Tibial nerve (tissue), 4 donors: ENCODE measurements at regions not wholly inside any gene's neighbourhood (a gene's known extent, or its start where the extent isn't known, plus 50 kb on each side); places are given as distances from the start of the nearest gene placed in this dataset.

Source experiments
- DNase-seq, 2 donors: peaks; one replicate each; pipeline ENCODE4 v3.0.0-alpha.2; 2019; ENCODE audit warnings: low spot score in 2 of 2
- H3K27ac ChIP-seq, 4 donors: fragments of 200-600 bp; sonication (generic) in 3 of 4; one replicate each; pipeline ENCODE4 v1.5.1; 2017 to 2019; ENCODE audit warnings: mild to moderate bottlenecking in 1 of 4
- H3K27me3 ChIP-seq, 2 donors: fragments of 200-600 bp; sonication (generic) in 1 of 2; one replicate each; pipeline versions ENCODE4 v1.5.1 to v1.6.0; 2017 to 2019
- H3K36me3 ChIP-seq, 3 donors: fragments of 200-600 bp; sonication (generic); one replicate each; pipeline ENCODE4 v1.5.1; 2018 to 2019
- H3K4me1 ChIP-seq, 4 donors: fragments of 200-600 bp; sonication (generic) in 3 of 4; one replicate each; pipeline ENCODE4 v1.5.1; 2017 to 2019
- H3K4me3 ChIP-seq, 4 donors: fragments of 200-600 bp; sonication (generic) in 3 of 4; one replicate each; pipeline ENCODE4 v1.5.1; 2017 to 2019; ENCODE audit warnings: mild to moderate bottlenecking in 1 of 4, moderate library complexity in 1 of 4
- H3K9me3 ChIP-seq, 4 donors: fragments of 200-600 bp; sonication (generic) in 3 of 4; one replicate each; pipeline ENCODE4 v1.5.1; 2017 to 2019
- EP300 ChIP-seq, 2 donors: sonication (generic); formaldehyde crosslinking; IDR thresholded peaks; one replicate each; pipeline ENCODE4 v1.6.1; 2017; ENCODE audit warnings: antibody characterized with exemption in 2 of 2, mild to moderate bottlenecking in 1 of 2
- POLR2A ChIP-seq, 2 donors: fragments of 450-650 bp; IDR thresholded peaks; one replicate each; pipeline ENCODE4 v1.6.1; 2017; ENCODE audit warnings: antibody characterized with exemption in 2 of 2, mild to moderate bottlenecking in 2 of 2, moderate library complexity in 2 of 2
- whole genome bisulfite sequencing, 2 donors: methylation state at CpG; one replicate each; pipeline ENCODE4 v1.1.5; 2018; 5-methylcytosine and 5-hydroxymethylcytosine counted together
- TF ChIP-seq, protein P1 (sequence below), 5 experiments: fragments of 200-600 bp in 3 of 5; fragments of 450-650 bp in 2 of 5; sonication (generic) in 3 of 5; IDR thresholded peaks; one replicate each; pipeline ENCODE4 v1.5.1; 2016 to 2019; ENCODE audit warnings: antibody characterized with exemption in 5 of 5, mild to moderate bottlenecking in 3 of 5, moderate library complexity in 2 of 5

GRCh38 chr7:67614843-67615242, 618.2 kb downstream of the TYW1 start:
- no peak overlapping the region for H3K27ac ChIP-seq
- no peaks in the 10 kb centered on the region for H3K36me3 ChIP-seq

DNA sequence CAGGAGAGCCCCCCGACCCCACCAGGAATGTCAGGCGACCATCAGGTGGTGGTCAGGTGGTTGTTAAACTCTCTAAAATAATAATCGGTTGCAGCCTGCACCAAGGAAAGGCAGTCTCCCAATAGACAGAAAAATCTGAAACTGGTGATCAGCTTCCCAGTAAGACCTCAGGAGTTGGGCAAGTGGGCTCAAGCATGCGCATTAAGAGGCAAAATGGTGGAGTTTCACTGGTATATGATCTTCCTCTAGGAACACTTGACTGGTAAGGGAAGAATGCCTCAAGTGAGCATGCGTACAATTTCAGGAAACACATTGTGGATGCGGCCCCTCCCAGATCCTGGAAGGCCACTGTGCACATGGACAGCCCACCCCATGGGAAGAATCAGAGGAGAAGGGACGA, 619.9 kb downstream of the TYW1 start:
- WGBS, 2 donors = 81 to 86% methylated on average over 7 of the region's 7 CpGs
- H3K27ac ChIP-seq = no peak overlapping the region
- TF ChIP-seq EP300 (IDR thresholded peaks at IDR 0.05) = no peak
- no peak for TF ChIP-seq POLR2A (IDR thresholded peaks at IDR 0.05)
- TF ChIP-seq, protein P1, sequence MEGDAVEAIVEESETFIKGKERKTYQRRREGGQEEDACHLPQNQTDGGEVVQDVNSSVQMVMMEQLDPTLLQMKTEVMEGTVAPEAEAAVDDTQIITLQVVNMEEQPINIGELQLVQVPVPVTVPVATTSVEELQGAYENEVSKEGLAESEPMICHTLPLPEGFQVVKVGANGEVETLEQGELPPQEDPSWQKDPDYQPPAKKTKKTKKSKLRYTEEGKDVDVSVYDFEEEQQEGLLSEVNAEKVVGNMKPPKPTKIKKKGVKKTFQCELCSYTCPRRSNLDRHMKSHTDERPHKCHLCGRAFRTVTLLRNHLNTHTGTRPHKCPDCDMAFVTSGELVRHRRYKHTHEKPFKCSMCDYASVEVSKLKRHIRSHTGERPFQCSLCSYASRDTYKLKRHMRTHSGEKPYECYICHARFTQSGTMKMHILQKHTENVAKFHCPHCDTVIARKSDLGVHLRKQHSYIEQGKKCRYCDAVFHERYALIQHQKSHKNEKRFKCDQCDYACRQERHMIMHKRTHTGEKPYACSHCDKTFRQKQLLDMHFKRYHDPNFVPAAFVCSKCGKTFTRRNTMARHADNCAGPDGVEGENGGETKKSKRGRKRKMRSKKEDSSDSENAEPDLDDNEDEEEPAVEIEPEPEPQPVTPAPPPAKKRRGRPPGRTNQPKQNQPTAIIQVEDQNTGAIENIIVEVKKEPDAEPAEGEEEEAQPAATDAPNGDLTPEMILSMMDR (IDR thresholded peaks at IDR 0.05) = no peak
- H3K36me3 ChIP-seq = no peaks in the 10 kb centered on the region
- no peak overlapping the region for H3K4me3 ChIP-seq
- no peak for DNase-seq
- peaks cover 0 to 9% (median 0%) of the 10 kb centered on the region in 4 donors for H3K4me1 ChIP-seq
- no peaks in the 10 kb centered on the region for H3K27me3 ChIP-seq
- H3K9me3 ChIP-seq = peaks cover 0 to 15% (median 0%) of the 10 kb centered on the region in 4 donors

More at GRCh38 chr7:67614843-67615242, 618.2 kb downstream of the TYW1 start:
- H3K27me3 ChIP-seq = no peaks in the 10 kb centered on the region
- WGBS, 2 donors = 39 to 41% methylated on average over 2 of the region's 2 CpGs
- H3K4me3 ChIP-seq = no peak overlapping the region
- H3K4me1 ChIP-seq = peaks cover 0 to 9% (median 0%) of the 10 kb centered on the region in 4 donors
- H3K9me3 ChIP-seq = peaks cover 0 to 15% (median 0%) of the 10 kb centered on the region in 4 donors
- no peak for DNase-seq
- no peak for TF ChIP-seq EP300 (IDR thresholded peaks at IDR 0.05)
- TF ChIP-seq, protein P1 (IDR thresholded peaks at IDR 0.05) = no peak
- TF ChIP-seq POLR2A (IDR thresholded peaks at IDR 0.05) = no peak

DNA sequence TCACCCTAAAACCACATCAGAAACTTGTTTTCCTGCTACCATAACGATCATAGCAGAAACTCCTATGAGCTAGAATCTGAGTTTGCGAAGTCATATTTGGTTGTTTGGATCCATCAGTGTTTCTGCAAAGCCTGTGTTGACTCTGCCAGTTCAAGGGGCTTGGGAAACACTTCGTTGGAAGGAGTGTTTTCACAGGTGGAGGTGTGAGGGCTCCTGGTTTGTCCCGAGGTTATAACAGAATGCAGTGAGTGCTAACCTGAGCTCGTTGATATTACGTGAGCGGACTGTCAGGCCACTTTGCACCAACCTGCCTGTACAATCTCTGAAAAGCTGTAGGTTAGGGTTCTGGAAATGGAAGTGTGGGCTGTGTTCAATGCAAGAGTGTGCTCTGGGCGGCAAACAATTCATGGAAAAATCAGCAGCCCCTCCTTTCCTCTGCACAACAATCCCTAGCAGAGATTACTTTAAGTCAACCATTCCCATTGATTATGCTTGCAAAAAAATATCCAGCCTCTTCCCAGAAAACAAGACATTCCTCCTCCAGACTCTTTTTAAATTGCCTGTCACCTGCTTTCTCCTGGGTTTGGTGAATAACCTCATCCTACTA, 622.0 kb downstream of the TYW1 start:
- 62 to 70% methylated on average over 8 of the region's 8 CpGs for WGBS, 2 donors
- no peaks in the 10 kb centered on the region for H3K9me3 ChIP-seq
- no peak overlapping the region for H3K4me3 ChIP-seq
- peaks cover 0 to 9% (median 0%) of the 10 kb centered on the region in 4 donors for H3K4me1 ChIP-seq
- DNase-seq = no peak
- H3K36me3 ChIP-seq = no peaks in the 10 kb centered on the region
- no peak for TF ChIP-seq EP300 (IDR thresholded peaks at IDR 0.05)
- no peak for TF ChIP-seq POLR2A (IDR thresholded peaks at IDR 0.05)
- TF ChIP-seq, protein P1 (IDR thresholded peaks at IDR 0.05) = no peak
- no peak overlapping the region for H3K27ac ChIP-seq
- no peaks in the 10 kb centered on the region for H3K27me3 ChIP-seq

- 17 to 22% methylated on average over 11 of the region's 11 CpGs for WGBS, 2 donors
- Histone ChIP-seq H3K9me3 (no peaks in the 10 kb centered on the region), H3K4me3 (no peak overlapping the region), H3K27ac (no peak overlapping the region), H3K4me1 (peaks cover 0 to 9% (median 0%) of the 10 kb centered on the region in 4 donors), H3K27me3 (no peaks in the 10 kb centered on the region), H3K36me3 (no peaks in the 10 kb centered on the region)
- peak; percentile 14 to 34 for DNase-seq
- TF ChIP-seq, protein P1 (IDR thresholded peaks at IDR 0.05) = peak in 1 of 5 experiments; percentile 13
- no peak for TF ChIP-seq POLR2A (IDR thresholded peaks at IDR 0.05)
These were observed 622.5 kb downstream of the TYW1 start for GRCh38 chr7:67619175-67619574.

DNA sequence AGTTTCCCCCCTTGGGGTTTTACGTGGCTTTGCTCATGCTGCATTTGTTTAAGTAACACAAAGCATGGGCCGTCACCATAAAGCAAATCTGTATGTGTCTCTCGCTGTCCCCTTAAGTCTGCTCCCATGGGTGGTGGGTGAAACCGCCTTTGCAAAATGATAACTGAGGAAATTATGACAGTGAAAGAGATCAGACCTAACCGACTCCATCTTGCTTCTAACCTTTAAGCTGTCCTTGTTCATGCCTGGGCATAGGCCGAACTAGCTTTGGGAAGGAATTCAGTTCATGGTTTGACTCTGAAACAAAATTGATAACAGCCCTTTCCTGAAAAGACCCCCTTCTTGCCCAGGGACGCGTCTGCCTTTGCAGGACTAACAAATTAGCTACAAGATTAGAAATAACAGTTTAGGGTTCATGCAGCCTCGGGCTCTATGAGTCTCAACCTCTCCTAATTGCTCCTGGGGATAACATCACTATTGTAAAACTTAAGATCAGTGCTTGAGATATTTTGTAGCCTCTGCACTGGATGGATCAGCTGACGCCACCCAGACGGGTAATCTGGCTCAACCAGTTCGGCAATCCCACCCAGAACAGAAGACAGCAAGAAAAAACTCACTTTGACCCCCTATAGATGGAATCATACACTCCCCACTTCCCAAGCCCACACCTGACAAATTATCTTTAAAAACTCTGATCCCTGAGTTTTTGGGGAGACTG, 623.7 kb downstream of the TYW1 start:
- H3K9me3 ChIP-seq = no peaks in the 10 kb centered on the region
- H3K4me3 ChIP-seq = no peak overlapping the region
- no peak overlapping the region for H3K27ac ChIP-seq
- no peaks in the 10 kb centered on the region for H3K36me3 ChIP-seq
- WGBS, 2 donors = 84 to 88% methylated on average over 12 of the region's 12 CpGs
- DNase-seq = no peak
- H3K4me1 ChIP-seq = peaks cover 0 to 11% (median 0%) of the 10 kb centered on the region in 4 donors
- no peaks in the 10 kb centered on the region for H3K27me3 ChIP-seq
- TF ChIP-seq EP300 (IDR thresholded peaks at IDR 0.05) (no peak), POLR2A (IDR thresholded peaks at IDR 0.05) (no peak)
- TF ChIP-seq, protein P1 (IDR thresholded peaks at IDR 0.05) = no peak
